ENCODE measurements at regions not wholly inside any gene's neighbourhood (a gene's known extent, or its start where the extent isn't known, plus 50 kb on each side); places are given as distances from the start of the nearest gene placed in this dataset.

DNA sequence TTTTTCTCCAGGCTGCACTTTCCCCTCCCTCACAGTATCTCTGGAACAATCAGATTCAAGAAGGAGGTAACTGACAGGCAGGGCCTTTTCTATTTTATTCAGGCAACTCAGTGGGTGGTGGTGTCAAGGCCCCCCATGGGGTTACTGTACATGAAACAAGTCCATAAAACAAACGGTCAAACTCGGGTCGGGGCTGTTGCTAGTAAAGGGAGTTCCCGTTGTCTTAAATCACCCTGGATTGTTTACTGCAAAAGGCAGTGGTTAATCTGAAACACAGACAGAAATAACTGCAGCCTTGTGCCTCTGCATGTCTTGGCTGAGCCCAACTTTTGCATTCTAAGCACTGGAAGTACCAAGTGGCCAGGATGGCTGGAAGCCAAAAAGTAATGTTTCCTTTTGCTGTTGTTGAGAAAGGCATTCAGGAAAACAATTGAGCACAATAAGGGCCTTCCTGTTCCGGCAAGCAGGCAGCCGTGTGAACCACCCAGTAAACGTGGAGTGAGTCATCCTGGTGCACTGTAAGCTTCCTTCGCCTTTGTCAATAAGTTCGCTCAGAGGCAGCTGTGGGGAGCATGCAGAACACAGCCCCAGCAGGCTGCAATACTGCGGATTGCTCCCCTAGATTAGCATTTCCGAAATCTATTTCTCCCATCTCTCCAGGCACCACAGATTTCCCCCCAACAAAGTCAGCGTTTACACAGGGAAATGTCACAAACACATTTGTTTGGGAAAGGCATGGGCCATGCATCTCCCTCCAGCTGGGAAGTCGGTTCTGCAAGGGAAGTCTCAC, 149.6 kb downstream of the IRS1 start (continued):
- TF ChIP-seq, protein P1, sequence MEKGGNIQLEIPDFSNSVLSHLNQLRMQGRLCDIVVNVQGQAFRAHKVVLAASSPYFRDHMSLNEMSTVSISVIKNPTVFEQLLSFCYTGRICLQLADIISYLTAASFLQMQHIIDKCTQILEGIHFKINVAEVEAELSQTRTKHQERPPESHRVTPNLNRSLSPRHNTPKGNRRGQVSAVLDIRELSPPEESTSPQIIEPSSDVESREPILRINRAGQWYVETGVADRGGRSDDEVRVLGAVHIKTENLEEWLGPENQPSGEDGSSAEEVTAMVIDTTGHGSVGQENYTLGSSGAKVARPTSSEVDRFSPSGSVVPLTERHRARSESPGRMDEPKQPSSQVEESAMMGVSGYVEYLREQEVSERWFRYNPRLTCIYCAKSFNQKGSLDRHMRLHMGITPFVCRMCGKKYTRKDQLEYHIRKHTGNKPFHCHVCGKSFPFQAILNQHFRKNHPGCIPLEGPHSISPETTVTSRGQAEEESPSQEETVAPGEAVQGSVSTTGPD (CRISPR knock-in tag; IDR thresholded peaks at IDR 0.05): no peak; the same call in 1 of the 2 replicates
- TF ChIP-seq, protein P2, sequence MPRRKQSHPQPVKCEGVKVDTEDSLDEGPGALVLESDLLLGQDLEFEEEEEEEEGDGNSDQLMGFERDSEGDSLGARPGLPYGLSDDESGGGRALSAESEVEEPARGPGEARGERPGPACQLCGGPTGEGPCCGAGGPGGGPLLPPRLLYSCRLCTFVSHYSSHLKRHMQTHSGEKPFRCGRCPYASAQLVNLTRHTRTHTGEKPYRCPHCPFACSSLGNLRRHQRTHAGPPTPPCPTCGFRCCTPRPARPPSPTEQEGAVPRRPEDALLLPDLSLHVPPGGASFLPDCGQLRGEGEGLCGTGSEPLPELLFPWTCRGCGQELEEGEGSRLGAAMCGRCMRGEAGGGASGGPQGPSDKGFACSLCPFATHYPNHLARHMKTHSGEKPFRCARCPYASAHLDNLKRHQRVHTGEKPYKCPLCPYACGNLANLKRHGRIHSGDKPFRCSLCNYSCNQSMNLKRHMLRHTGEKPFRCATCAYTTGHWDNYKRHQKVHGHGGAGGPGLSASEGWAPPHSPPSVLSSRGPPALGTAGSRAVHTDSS (CRISPR knock-in tag; conservative IDR thresholded peaks at IDR 0.05): no peak
- TF ChIP-seq STAG1 (CRISPR knock-in tag; IDR thresholded peaks at IDR 0.05) (peak; percentile 25), NFYB (CRISPR knock-in tag; IDR thresholded peaks at IDR 0.05) (peak; percentile 30; the same call in 1 of the 2 replicates), ZNF839 (CRISPR knock-in tag; IDR thresholded peaks at IDR 0.05; ENCODE audit: borderline replicate concordance) (no peak), ZNF354B (CRISPR knock-in tag; IDR thresholded peaks at IDR 0.05) (peak; percentile 75; the same call in 1 of the 2 replicates), GTF2F1 (IDR thresholded peaks at IDR 0.05; ENCODE audit: low read length) (no peak), HIVEP1 (CRISPR knock-in tag; IDR thresholded peaks at IDR 0.05) (no peak; the same call in 1 of the 2 replicates), RAD21 (CRISPR knock-in tag; IDR thresholded peaks at IDR 0.05) (no peak; the same call in 1 of the 2 replicates), ZNF207 (IDR thresholded peaks at IDR 0.05; ENCODE audit: borderline replicate concordance) (no peak), SPEN (CRISPR knock-in tag; IDR thresholded peaks at IDR 0.05; ENCODE audit: low read depth) (peak; percentile 81), ZC3H13 (CRISPR knock-in tag; IDR thresholded peaks at IDR 0.05) (no peak)
- TF ChIP-seq, protein P3, sequence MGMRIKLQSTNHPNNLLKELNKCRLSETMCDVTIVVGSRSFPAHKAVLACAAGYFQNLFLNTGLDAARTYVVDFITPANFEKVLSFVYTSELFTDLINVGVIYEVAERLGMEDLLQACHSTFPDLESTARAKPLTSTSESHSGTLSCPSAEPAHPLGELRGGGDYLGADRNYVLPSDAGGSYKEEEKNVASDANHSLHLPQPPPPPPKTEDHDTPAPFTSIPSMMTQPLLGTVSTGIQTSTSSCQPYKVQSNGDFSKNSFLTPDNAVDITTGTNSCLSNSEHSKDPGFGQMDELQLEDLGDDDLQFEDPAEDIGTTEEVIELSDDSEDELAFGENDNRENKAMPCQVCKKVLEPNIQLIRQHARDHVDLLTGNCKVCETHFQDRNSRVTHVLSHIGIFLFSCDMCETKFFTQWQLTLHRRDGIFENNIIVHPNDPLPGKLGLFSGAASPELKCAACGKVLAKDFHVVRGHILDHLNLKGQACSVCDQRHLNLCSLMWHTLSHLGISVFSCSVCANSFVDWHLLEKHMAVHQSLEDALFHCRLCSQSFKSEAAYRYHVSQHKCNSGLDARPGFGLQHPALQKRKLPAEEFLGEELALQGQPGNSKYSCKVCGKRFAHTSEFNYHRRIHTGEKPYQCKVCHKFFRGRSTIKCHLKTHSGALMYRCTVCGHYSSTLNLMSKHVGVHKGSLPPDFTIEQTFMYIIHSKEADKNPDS (CRISPR knock-in tag; IDR thresholded peaks at IDR 0.05): peak; percentile 81
- TF ChIP-seq, protein P4, sequence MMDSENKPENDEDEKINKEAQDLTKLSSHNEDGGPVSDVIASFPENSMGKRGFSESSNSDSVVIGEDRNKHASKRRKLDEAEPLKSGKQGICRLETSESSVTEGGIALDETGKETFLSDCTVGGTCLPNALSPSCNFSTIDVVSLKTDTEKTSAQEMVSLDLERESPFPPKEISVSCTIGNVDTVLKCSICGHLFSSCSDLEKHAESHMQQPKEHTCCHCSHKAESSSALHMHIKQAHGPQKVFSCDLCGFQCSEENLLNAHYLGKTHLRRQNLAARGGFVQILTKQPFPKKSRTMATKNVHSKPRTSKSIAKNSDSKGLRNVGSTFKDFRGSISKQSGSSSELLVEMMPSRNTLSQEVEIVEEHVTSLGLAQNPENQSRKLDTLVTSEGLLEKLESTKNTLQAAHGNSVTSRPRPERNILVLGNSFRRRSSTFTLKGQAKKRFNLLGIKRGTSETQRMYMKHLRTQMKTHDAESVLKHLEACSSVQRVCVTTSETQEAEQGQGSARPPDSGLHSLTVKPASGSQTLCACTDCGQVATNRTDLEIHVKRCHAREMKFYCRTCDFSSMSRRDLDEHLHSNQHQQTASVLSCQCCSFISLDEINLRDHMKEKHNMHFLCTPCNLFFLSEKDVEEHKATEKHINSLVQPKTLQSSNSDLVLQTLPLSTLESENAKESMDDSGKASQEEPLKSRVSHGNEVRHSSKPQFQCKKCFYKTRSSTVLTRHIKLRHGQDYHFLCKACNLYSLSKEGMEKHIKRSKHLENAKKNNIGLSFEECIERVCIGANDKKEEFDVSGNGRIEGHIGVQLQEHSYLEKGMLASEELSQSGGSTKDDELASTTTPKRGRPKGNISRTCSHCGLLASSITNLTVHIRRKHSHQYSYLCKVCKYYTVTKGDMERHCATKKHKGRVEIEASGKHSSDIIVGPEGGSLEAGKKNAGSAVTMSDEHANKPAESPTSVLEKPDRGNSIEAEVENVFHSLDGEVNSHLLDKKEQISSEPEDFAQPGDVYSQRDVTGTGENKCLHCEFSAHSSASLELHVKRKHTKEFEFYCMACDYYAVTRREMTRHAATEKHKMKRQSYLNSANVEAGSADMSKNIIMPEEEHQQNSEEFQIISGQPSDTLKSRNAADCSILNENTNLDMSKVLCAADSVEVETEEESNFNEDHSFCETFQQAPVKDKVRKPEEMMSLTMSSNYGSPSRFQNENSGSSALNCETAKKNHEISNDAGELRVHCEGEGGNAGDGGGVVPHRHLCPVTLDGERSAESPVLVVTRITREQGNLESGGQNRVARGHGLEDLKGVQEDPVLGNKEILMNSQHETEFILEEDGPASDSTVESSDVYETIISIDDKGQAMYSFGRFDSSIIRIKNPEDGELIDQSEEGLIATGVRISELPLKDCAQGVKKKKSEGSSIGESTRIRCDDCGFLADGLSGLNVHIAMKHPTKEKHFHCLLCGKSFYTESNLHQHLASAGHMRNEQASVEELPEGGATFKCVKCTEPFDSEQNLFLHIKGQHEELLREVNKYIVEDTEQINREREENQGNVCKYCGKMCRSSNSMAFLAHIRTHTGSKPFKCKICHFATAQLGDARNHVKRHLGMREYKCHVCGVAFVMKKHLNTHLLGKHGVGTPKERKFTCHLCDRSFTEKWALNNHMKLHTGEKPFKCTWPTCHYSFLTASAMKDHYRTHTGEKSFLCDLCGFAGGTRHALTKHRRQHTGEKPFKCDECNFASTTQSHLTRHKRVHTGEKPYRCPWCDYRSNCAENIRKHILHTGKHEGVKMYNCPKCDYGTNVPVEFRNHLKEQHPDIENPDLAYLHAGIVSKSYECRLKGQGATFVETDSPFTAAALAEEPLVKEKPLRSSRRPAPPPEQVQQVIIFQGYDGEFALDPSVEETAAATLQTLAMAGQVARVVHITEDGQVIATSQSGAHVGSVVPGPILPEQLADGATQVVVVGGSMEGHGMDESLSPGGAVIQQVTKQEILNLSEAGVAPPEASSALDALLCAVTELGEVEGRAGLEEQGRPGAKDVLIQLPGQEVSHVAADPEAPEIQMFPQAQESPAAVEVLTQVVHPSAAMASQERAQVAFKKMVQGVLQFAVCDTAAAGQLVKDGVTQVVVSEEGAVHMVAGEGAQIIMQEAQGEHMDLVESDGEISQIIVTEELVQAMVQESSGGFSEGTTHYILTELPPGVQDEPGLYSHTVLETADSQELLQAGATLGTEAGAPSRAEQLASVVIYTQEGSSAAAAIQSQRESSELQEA (CRISPR knock-in tag; IDR thresholded peaks at IDR 0.05; ENCODE audit: not compliant biosample characterization): no peak
